Stimulated activated naive CD8-positive, alpha-beta T cell treated with anti-CD3 and anti-CD28 coated beads, Interleukin-15, amount 100 ng/mL, for 72 hours (primary cell): ENCODE measurements at regions not wholly inside any gene's neighbourhood (a gene's known extent, or its start where the extent isn't known, plus 50 kb on each side); places are given as distances from the start of the nearest gene placed in this dataset.
A peak's percentile ranks its signal among the peaks of the same experiment; 100 is the strongest.

Source experiments
- ATAC-seq: fragments of 150-1000 bp; cut with Tn5 transposase; 2 replicates; pipeline ENCODE4 v1.10.0; 2021; ENCODE audit warnings: mild to moderate bottlenecking, moderate library complexity
- DNase-seq, 2 donors: peaks; one replicate each; pipeline ENCODE4 v3.0.0; 2021 to 2022
- H3K27ac Mint-ChIP-seq, 2 donors: one replicate each; pipeline ENCODE4 v1.8.0; 2022; ENCODE audit warnings: mild to moderate bottlenecking in 2 of 2, mixed read lengths in 2 of 2, moderate library complexity in 2 of 2
- H3K27me3 Mint-ChIP-seq: one replicate; pipeline ENCODE4 v1.8.0; 2022; ENCODE audit warnings: mixed read lengths
- H3K4me1 Mint-ChIP-seq: one replicate; pipeline ENCODE4 v1.8.0; 2022; ENCODE audit warnings: mild to moderate bottlenecking, mixed read lengths
- H3K4me3 Mint-ChIP-seq, 2 donors: one replicate each; pipeline ENCODE4 v1.8.0; 2022; ENCODE audit warnings: mild to moderate bottlenecking in 2 of 2, mixed read lengths in 2 of 2, moderate library complexity in 1 of 2
- H3K9me3 Mint-ChIP-seq, 2 donors: one replicate each; pipeline ENCODE4 v1.8.0; 2022; ENCODE audit warnings: mixed read lengths in 2 of 2

DNA sequence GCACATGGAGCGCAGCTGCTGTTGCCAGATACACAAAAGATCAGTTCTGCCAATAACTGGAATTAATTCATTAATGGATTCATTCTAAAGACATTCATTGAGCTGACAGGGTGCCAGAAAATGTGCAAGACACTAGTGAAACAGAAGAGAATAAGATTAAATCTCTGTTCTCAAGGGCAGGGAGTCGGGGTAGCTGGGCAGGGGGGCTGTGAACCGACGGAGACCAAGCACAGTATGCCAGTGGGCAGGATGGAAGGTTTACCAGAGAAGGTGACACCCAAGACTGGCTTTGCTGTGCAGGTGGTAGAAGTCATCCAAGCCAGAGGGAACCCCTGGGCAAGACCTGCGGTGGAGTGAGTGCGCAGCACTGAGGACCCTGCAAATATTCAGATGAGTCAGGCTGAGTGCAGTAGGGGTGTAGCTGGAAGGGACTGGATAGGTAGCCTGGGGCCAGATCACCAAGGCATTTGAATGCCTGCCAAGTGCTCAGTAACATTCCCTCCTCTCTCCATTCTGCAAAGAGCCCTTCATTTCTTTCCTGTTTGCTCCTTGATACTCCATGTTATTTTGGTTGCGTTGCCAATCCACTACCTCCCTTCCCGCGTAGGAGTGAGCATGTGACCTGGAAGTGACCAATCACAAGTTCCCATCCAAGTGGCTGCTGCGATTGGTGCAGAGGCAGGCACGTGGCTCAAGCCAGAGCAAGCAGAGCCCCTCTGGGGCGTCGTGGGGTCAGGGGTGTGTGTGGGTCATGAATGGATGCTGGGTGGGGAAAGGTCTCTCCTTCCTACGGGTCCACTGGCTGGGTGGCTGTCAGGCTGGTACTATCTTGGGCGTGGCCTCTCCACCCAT lies 413.1 kb downstream of the PTPRU start:
- Mint-ChIP-seq H3K27me3 (peaks cover 13% of the 10 kb centered on the region), H3K4me1 (no peaks in the 10 kb centered on the region), H3K9me3 (no peaks in the 10 kb centered on the region), H3K4me3 (no peak overlapping the region), H3K27ac (no peak overlapping the region)
- ATAC-seq: no peak
- peak in 1 of 2 donors; percentile 6 for DNase-seq

DNA sequence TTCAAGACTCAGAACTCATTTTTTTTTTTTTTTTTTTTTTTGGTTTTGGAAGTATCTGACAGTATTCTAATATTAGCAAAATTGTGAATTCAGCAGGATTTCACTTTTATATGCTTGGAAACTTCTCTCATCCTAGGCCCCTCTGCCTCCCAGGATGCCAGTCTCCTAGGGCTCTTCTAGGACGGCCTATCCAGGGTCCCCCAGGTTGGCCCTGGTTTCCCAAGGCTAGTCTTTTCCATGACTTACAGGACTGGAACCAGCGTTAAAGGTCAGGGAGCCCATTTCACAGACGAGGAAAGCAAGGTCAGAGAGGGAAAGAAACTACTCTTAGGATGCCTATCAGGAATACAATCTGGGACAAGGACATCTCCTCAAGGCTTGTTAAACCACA lies 412.5 kb downstream of the PTPRU start:
- Mint-ChIP-seq H3K4me3 (no peak overlapping the region), H3K9me3 (no peaks in the 10 kb centered on the region), H3K27me3 (peaks cover 13% of the 10 kb centered on the region), H3K27ac (no peak overlapping the region), H3K4me1 (no peaks in the 10 kb centered on the region)
- no peak for ATAC-seq
- DNase-seq: no peak

DNA sequence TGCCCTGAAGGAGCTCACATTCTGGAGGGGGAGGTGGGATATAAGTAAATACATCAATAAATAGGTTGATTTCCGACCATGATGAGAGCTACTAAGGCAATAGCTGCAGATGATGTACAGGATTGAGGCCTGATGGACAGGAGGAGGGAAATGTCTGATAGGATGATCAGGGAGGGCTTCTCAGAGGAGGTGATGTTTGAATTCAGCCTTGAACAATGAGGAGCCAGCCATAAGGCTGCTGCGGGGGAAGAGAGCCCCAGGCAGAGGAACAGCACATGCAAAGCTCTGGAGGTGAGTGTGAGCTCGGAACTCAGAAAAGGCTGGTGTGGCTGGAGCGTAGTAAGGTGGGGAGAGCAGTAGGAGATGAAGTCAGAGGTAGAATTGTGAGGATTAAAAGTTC lies 411.7 kb downstream of the PTPRU start:
- peak in 1 of 2 donors; percentile 1 for DNase-seq
- Mint-ChIP-seq H3K4me1 (no peaks in the 10 kb centered on the region), H3K4me3 (no peak overlapping the region), H3K9me3 (no peaks in the 10 kb centered on the region), H3K27me3 (peaks cover 13% of the 10 kb centered on the region), H3K27ac (no peak overlapping the region)
- no peak for ATAC-seq

GRCh38 chr1:29647581-29647980 lies 411.3 kb downstream of the PTPRU start:
- H3K4me3 Mint-ChIP-seq: no peak overlapping the region

GRCh38 chr1:29646161-29646775 lies 409.9 kb downstream of the PTPRU start:
- no peak overlapping the region for H3K27ac Mint-ChIP-seq
- DNase-seq (no peak), ATAC-seq (no peak)
- H3K27me3 Mint-ChIP-seq: peaks cover 13% of the 10 kb centered on the region
- no peaks in the 10 kb centered on the region for H3K9me3 Mint-ChIP-seq
- no peaks in the 10 kb centered on the region for H3K4me1 Mint-ChIP-seq
- no peak overlapping the region for H3K4me3 Mint-ChIP-seq

More at GRCh38 chr1:29647581-29647980, 411.3 kb downstream of the PTPRU start:
- Mint-ChIP-seq H3K27me3 (peaks cover 13% of the 10 kb centered on the region), H3K9me3 (no peaks in the 10 kb centered on the region), H3K27ac (no peak overlapping the region), H3K4me1 (no peaks in the 10 kb centered on the region)
- ATAC-seq (no peak), DNase-seq (no peak)

- Mint-ChIP-seq H3K27ac (no peak overlapping the region), H3K4me1 (no peaks in the 10 kb centered on the region), H3K4me3 (no peak overlapping the region), H3K27me3 (peaks cover 13% of the 10 kb centered on the region), H3K9me3 (no peaks in the 10 kb centered on the region)
- DNase-seq (no peak), ATAC-seq (no peak)
Measured at GRCh38 chr1:29645586-29645985, 409.3 kb downstream of the PTPRU start.

GRCh38 chr1:29644812-29645211 lies 408.5 kb downstream of the PTPRU start:
- Mint-ChIP-seq H3K27ac (no peak overlapping the region), H3K27me3 (peaks cover 7% of the 10 kb centered on the region), H3K4me3 (no peak overlapping the region), H3K4me1 (no peaks in the 10 kb centered on the region), H3K9me3 (no peaks in the 10 kb centered on the region)
- ATAC-seq (no peak), DNase-seq (no peak)

DNA sequence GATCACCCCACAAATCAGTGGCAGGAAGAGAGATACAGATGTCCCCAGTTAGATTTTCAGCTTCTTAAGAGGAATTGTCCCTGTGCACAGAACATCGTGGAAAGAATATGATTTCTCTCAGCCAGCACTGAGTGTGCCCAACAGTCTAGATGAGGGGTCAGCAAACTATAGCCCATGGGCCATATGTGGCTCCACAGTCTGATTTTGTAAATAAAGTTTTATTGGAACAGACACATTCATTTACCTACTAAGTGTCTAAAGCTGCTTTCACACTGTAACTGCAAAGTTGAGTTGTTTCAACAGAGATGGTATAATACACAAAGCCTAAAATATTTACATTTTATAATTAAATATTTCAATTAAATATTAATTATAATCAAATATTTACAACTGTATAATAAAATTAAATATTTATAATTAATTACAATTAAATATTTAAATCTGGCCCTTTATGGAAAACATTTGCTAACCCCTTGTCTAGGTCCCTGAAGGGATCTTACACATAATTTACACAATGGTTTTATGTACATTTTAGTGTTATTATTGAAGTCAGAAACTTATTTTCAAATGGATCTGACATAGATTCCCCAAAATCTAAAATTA lies 407.6 kb downstream of the PTPRU start:
- no peaks in the 10 kb centered on the region for H3K9me3 Mint-ChIP-seq
- no peaks in the 10 kb centered on the region for H3K4me1 Mint-ChIP-seq
- no peak overlapping the region for H3K4me3 Mint-ChIP-seq
- DNase-seq (no peak), ATAC-seq (no peak)
- peaks cover 7% of the 10 kb centered on the region for H3K27me3 Mint-ChIP-seq
- H3K27ac Mint-ChIP-seq: no peak overlapping the region

DNA sequence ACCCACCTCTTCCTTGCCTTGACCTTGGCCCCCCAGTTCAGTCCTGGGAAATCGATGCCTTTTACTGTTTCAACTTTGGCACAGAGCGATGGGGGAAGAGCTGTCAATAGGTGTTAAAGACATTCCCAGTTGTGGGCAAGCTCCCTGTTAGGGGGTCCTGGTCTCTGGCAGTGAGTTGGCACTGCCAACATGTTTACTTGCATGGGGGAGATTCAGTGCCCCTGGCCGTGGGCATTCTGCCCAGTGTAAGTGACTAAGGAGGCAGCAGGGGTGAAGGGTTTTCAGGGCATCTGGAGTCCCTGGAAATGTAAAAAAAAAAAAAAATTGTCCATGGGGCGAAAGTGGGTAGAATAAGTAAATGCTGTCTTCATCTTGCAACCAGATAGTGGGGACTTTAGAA lies 407.0 kb downstream of the PTPRU start:
- H3K27me3 Mint-ChIP-seq: peaks cover 6% of the 10 kb centered on the region
- H3K4me3 Mint-ChIP-seq: no peak overlapping the region
- H3K4me1 Mint-ChIP-seq: no peaks in the 10 kb centered on the region
- no peaks in the 10 kb centered on the region for H3K9me3 Mint-ChIP-seq
- ATAC-seq: no peak
- no peak overlapping the region for H3K27ac Mint-ChIP-seq
- no peak for DNase-seq

DNA sequence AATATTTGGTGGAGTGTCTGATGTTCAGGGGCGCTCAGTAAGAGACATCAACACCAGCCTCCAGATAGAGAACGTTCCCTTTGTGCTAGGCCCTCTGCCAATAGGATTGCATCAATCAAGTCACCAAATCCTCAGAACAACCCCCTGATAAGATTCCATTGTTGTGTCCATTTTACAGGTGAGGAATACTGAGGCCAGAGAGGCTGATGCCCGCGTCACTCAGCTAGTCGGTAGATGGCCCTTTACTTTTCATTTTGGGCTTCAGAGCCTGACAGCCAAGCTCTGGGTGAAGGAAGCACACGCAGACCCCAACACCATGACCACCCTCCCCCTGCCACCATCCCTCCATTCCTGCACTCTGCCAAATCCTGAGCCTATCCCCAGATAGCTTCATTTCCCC lies 406.2 kb downstream of the PTPRU start:
- Mint-ChIP-seq H3K4me3 (no peak overlapping the region), H3K27me3 (no peaks in the 10 kb centered on the region), H3K9me3 (no peaks in the 10 kb centered on the region), H3K27ac (no peak overlapping the region), H3K4me1 (no peaks in the 10 kb centered on the region)
- no peak for ATAC-seq
- no peak for DNase-seq

- DNase-seq: no peak
- no peaks in the 10 kb centered on the region for H3K27me3 Mint-ChIP-seq
- no peaks in the 10 kb centered on the region for H3K9me3 Mint-ChIP-seq
- H3K4me1 Mint-ChIP-seq: no peaks in the 10 kb centered on the region
- no peak overlapping the region for H3K4me3 Mint-ChIP-seq
- no peak for ATAC-seq
- no peak overlapping the region for H3K27ac Mint-ChIP-seq
Measured at GRCh38 chr1:29641921-29642320, 405.6 kb downstream of the PTPRU start.

DNA sequence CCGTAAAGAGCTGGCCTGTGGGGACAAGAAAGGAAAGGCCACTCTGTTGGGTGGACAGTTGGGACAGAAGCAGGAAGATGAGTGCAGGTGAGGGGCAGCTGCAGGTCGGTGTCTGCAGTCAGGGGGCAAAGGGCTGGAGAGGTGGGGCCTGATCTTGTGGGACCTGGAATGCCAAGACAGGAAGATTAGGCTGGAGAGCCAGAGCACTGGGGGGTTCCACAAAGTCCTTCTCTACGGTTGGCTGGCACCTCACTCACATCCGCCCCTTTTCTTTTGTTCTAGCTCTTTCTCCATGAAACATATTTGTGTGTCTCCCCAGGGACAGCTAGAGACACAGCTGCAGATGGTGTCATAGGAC lies 404.1 kb downstream of the PTPRU start:
- Mint-ChIP-seq H3K27me3 (peaks cover 9% of the 10 kb centered on the region), H3K9me3 (no peaks in the 10 kb centered on the region)

DNA sequence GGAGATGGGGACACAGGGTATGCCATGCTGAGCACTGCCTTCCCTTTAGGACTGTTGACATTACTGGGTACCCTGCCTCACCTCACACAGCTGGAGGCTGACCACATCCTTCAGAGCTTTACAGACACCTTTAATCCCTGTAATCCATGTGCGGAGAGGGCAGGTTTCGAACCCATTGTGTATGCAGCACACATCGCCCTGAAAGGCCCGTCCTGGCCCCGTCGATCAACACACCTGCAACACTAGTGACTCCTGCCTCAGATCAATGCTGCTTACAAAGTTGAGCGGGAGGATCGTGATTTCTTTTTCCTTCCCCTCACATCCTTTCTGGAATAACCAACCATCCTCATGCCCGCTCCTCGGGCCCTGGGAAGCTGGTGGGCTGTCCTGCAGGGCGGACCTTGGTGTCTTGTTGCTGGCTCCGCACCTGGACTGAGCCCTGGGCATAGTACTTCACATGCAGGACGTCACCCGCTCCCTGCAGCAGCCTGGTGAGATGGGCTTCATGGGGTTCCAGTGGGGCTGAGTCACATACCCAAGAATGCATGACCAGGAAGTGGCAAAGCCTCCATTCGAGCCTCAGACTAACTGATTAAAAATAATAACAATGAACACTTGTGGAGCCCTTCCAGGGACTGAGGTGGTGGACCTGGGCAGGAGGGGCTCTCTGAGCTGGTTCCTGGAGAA lies 403.6 kb downstream of the PTPRU start:
- Mint-ChIP-seq H3K27me3 (peaks cover 12% of the 10 kb centered on the region), H3K4me1 (no peaks in the 10 kb centered on the region), H3K9me3 (no peaks in the 10 kb centered on the region), H3K27ac (peak overlapping the region in 1 of 2 donors; percentile 23), H3K4me3 (no peak overlapping the region)
- ATAC-seq (no peak), DNase-seq (no peak)

More for the DNA sequence above, 404.1 kb downstream of the PTPRU start:
- Mint-ChIP-seq H3K27ac (peak overlapping the region in 1 of 2 donors; percentile 4), H3K4me3 (no peak overlapping the region), H3K4me1 (no peaks in the 10 kb centered on the region)
- ATAC-seq: no peak
- DNase-seq: no peak

- DNase-seq (no peak), ATAC-seq (no peak)
- Mint-ChIP-seq H3K9me3 (no peaks in the 10 kb centered on the region), H3K27ac (no peak overlapping the region), H3K27me3 (peaks cover 12% of the 10 kb centered on the region), H3K4me1 (no peaks in the 10 kb centered on the region), H3K4me3 (no peak overlapping the region)
Measured at GRCh38 chr1:29639156-29639736, 402.9 kb downstream of the PTPRU start.

DNA sequence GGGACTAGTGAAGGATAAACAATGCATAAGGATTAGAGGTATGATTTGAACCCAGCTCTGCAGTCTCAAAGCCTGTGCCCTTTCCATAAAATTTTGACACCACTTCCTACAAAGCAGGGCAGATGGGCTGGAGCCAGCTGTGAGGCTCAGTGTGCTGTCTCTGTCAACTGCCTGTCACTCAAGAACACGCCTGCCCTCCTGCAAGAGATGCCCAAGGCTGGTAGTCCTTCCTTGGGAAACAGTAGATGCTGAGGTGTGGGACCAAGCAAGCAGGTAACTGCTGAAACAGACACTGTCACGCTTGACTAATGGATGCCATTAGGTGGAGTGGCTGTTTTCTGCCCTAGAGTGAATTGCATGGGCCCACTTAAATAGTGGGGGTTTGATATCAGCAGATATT lies 402.0 kb downstream of the PTPRU start:
- H3K27me3 Mint-ChIP-seq: peaks cover 12% of the 10 kb centered on the region
- ATAC-seq: no peak

More for the DNA sequence above, 402.0 kb downstream of the PTPRU start:
- no peaks in the 10 kb centered on the region for H3K4me1 Mint-ChIP-seq
- no peaks in the 10 kb centered on the region for H3K9me3 Mint-ChIP-seq
- H3K27ac Mint-ChIP-seq: no peak overlapping the region
- H3K4me3 Mint-ChIP-seq: no peak overlapping the region
- no peak for DNase-seq
